ENCODE measurements at regions not wholly inside any gene's neighbourhood (a gene's known extent, or its start where the extent isn't known, plus 50 kb on each side); places are given as distances from the start of the nearest gene placed in this dataset.

DNA sequence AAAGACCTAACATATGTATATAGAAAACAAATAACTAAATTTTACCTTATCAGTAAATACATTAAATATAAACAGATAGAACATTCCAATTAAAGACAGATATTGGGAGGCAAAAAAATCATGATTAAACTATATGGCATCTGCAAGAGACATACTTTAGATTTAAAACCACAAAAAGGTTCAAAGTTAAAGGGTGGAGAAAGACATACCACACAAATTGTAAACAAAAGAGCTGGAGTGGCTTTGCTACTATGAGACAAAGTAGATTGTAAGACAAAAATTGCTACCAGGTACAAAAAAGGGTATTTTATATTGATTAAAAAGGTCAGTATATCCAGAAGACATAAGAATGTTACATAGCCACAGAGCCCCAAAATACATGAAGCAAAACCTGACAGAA, 200.2 kb downstream of the KCNRG start:
- intact Hi-C loops (cut with DNase I, micrococcal nuclease), result no loop called here
- Mint-ChIP-seq H3K27ac (no peak overlapping the region), H3K36me3 (ENCODE audit: low read depth) (peaks cover 6% of the 10 kb centered on the region), H3K4me1 (peaks cover 13% of the 10 kb centered on the region), H3K27me3 (peaks cover 17% of the 10 kb centered on the region), H3K9me3 (ENCODE audit: low read depth) (peaks cover 22% of the 10 kb centered on the region), H3K4me3 (no peak overlapping the region)
- ChIA-PET POLR2A (no interaction called here), CTCF (no interaction called here)
- ATAC-seq (no peak), DNase-seq (no peak)

DNA sequence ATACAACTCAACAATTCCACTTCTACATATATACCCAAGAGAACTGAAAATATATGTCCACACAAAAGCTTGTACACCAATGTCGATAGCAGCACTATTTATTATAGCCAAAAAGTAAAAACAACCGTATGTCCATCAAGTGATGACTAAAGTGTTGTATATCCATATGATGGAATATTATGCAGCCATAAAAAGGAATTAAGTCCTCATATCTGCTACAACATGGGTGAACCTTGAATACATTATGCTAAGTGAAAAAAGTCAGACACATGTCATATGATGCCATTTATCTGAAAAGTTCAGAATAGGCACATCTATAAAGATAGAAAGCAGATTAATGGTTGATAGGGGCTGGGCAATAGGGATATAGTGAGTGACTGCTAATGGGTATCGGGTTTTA, 204.5 kb downstream of the KCNRG start:
- no peak overlapping the region for H3K4me3 Mint-ChIP-seq
- no peak overlapping the region for H3K27ac Mint-ChIP-seq
- H3K36me3 Mint-ChIP-seq (ENCODE audit: low read depth), result no peaks in the 10 kb centered on the region
- ChIA-PET POLR2A (no interaction called here), CTCF (interaction anchor here (0.6 kb wide), 1 partner anchor 104 kb away, joined by 4 read pairs; no protein-coding TSS in a partner anchor)
- no peak for ATAC-seq
- H3K27me3 Mint-ChIP-seq, result peaks cover 29% of the 10 kb centered on the region
- DNase-seq, result no peak
- H3K9me3 Mint-ChIP-seq (ENCODE audit: low read depth), result peaks cover 7% of the 10 kb centered on the region
- peaks cover 21% of the 10 kb centered on the region for H3K4me1 Mint-ChIP-seq
- intact Hi-C loops (cut with DNase I, micrococcal nuclease), result loop anchor here in 1 of 2 experiments (5.0 to 10.0 kb wide), 3 partner anchors 38 to 695 kb away; no protein-coding TSS in a partner anchor

DNA sequence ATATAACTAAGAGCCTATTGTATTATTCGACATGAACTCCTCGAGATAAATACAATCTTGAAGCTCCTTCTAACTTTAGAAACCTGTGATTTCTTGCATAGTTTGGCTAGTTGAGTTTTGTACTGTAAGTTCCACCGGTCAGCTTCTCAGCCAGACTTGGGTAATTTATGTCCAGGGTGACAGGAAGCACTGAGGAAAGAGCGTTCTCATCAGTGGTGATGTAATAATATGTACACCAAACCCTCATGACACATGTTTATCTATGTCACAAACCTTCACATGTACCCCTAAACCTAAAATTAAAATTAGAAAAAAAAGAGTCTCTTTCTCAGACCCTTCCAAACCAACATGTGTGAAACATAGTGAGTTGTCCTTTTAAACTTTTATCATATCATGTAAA, 205.7 kb downstream of the KCNRG start:
- Mint-ChIP-seq H3K36me3 (ENCODE audit: low read depth) (no peaks in the 10 kb centered on the region), H3K27me3 (peaks cover 32% of the 10 kb centered on the region), H3K4me3 (no peak overlapping the region), H3K4me1 (peaks cover 28% of the 10 kb centered on the region), H3K9me3 (ENCODE audit: low read depth) (peaks cover 7% of the 10 kb centered on the region), H3K27ac (no peak overlapping the region)
- DNase-seq (no peak), ATAC-seq (no peak)
- POLR2A ChIA-PET, result no interaction called here
- CTCF ChIA-PET, result interaction anchor here (1.2 kb wide), 1 partner anchor 10 kb away, joined by 4 read pairs; no protein-coding TSS in a partner anchor
- intact Hi-C loops (cut with DNase I, micrococcal nuclease), result loop anchor here in 1 of 2 experiments (5.0 to 10.0 kb wide), 3 partner anchors 36 to 694 kb away; no protein-coding TSS in a partner anchor

DNA sequence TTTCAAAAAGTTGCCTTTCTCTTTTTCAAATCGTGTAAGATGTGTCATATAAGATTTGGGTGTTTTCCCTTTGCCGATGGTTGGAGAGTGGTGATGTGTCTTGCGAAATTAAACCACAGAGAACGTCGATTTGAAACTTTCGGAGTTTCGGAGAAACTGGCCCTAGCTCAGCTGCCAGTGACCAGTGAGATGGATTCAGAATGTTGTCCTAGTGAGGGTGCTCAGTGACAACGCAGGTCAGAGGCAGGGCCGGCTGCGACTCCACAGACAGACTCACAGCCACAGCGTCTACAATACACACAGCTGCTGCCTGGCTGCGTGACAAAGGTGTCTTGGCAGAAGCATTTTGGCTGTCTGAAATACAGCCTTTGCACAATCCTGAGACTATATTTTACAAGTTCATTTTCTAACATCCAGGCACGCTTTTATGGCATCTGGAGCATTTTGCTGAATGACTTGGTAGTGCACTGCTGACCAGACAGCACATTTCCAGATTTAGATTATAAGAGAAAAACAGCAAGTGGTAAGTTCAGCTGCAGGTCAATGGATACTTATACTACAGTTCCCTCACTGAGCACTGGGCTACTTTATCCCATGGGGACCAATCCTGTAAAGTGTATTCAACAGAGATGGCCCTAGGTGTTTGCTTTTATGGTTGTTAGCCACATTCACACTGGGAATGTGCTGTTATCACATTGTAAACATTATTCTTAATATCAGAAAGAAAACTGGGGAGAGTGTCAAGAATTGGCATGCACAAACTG, 207.5 kb downstream of the KCNRG start:
- no peak for ATAC-seq
- peaks cover 46% of the 10 kb centered on the region for H3K4me1 Mint-ChIP-seq
- H3K4me3 Mint-ChIP-seq, result no peak overlapping the region

DNA sequence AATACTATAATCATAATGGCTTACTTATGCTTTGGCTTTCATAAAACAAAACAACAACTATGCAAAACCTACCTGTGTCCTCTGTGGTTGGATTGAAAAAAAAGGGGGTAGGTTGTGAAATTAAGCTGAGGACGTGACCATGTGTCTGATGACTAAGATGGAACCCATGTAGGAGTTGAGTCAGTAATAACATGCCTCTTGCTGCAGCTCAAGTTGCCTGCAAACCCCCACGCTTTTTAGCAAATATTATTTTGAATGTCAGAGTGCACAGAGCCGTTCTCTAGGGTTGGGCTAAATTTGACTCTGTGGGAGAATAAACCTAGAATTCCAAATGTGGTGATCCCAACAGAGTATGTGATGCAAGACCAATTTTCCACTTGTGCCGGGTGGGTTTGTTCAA, 209.3 kb downstream of the KCNRG start:
- H3K4me1 Mint-ChIP-seq, result peaks cover 55% of the 10 kb centered on the region
- intact Hi-C loops (cut with DNase I, micrococcal nuclease), result loop anchor here (1.0 to 10.0 kb wide), 6 partner anchors 21 to 690 kb away; no protein-coding TSS in a partner anchor
- H3K4me3 Mint-ChIP-seq, result no peak overlapping the region
- ChIA-PET POLR2A (interaction anchor here (0.8 to 1.3 kb wide), 4 partner anchors 12 to 227 kb away, joined by 3 to 6 read pairs (median 6); partner anchors contain the start of gene TRIM13), CTCF (interaction anchor here (0.7 to 2.6 kb wide), 6 partner anchors 10 to 687 kb away, joined by 3 to 6 read pairs (median 4); partner anchors contain the start of gene TRIM13)
- ATAC-seq (peak; percentile 68), DNase-seq (peak; percentile 50)
- H3K9me3 Mint-ChIP-seq (ENCODE audit: low read depth), result no peaks in the 10 kb centered on the region
- H3K36me3 Mint-ChIP-seq (ENCODE audit: low read depth), result no peaks in the 10 kb centered on the region
- H3K27ac Mint-ChIP-seq, result no peak overlapping the region
- H3K27me3 Mint-ChIP-seq, result peaks cover 36% of the 10 kb centered on the region

More for the DNA sequence above, 207.5 kb downstream of the KCNRG start:
- ChIA-PET CTCF (interaction anchor here (0.7 to 2.6 kb wide), 2 partner anchors 16 to 96 kb away, joined by 5 read pairs; no protein-coding TSS in a partner anchor), POLR2A (interaction anchor here (0.6 kb wide), 1 partner anchor 1591 kb away, joined by 5 read pairs; no protein-coding TSS in a partner anchor)
- intact Hi-C loops (cut with DNase I, micrococcal nuclease), result loop anchor here in 1 of 2 experiments (5.0 to 10.0 kb wide), 3 partner anchors 35 to 692 kb away; no protein-coding TSS in a partner anchor
- DNase-seq, result peak; percentile 28
- Mint-ChIP-seq H3K36me3 (ENCODE audit: low read depth) (no peaks in the 10 kb centered on the region), H3K27ac (no peak overlapping the region), H3K27me3 (peaks cover 33% of the 10 kb centered on the region), H3K9me3 (ENCODE audit: low read depth) (no peaks in the 10 kb centered on the region)

DNA sequence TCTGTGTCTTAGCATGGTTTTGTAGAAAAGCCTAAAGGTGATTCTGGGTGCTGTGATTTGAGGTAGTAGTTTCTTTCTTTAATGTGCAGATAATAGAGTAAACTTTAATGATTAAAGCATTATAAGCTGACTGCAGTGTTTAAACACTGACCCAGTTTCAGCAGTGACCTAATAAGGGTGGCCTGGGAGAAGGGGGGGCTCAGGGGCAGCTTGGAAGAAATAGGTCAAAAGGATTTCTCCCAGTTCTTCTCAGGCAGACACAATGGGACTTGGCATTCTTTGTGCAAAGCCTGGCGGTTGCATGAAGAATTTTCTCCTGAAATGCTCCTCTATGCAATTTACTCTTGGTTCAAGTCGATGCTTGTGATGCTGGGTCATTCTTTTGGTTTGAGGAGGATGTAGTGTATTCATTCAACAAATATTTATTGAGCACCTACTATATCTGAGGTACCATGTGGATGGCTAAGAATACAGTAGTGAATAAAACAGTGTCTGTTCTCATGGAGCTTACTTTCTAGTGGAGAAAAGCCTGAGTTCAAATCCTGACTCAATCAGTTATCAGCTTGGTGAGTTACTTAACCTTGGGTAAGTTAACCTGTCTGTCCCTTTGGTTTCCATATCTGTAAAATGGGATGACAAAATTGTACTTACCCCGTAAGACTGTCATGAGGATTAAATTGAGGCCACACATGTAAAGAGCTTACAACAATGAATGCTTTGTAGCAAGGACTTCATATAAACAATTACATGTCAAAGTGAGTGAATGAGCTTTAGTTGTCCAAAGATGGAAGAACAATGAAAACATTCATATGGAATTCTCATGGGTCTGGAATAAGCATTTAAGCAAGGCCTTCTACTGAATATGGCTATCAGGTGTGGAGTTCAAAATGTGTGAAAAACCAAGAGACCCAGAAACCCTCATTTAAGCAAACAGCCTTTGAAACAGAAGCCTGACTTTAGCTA, 210.2 kb downstream of the KCNRG start:
- H3K4me3 Mint-ChIP-seq, result no peak overlapping the region
- no peak overlapping the region for H3K27ac Mint-ChIP-seq
- no peaks in the 10 kb centered on the region for H3K36me3 Mint-ChIP-seq (ENCODE audit: low read depth)
- H3K9me3 Mint-ChIP-seq (ENCODE audit: low read depth), result no peaks in the 10 kb centered on the region
- ATAC-seq (no peak), DNase-seq (no peak)
- CTCF ChIA-PET, result interaction anchor here (0.6 to 2.6 kb wide), 9 partner anchors 11 to 687 kb away, joined by 3 to 6 read pairs (median 3); partner anchors contain the start of gene TRIM13
- H3K4me1 Mint-ChIP-seq, result peaks cover 63% of the 10 kb centered on the region
- intact Hi-C loops (cut with DNase I, micrococcal nuclease), result loop anchor here (1.0 to 10.0 kb wide), 4 partner anchors 12 to 689 kb away; no protein-coding TSS in a partner anchor
- POLR2A ChIA-PET, result interaction anchor here (0.7 to 1.3 kb wide), 2 partner anchors 11 to 99 kb away, joined by 3 to 6 read pairs; no protein-coding TSS in a partner anchor
- H3K27me3 Mint-ChIP-seq, result peaks cover 30% of the 10 kb centered on the region

DNA sequence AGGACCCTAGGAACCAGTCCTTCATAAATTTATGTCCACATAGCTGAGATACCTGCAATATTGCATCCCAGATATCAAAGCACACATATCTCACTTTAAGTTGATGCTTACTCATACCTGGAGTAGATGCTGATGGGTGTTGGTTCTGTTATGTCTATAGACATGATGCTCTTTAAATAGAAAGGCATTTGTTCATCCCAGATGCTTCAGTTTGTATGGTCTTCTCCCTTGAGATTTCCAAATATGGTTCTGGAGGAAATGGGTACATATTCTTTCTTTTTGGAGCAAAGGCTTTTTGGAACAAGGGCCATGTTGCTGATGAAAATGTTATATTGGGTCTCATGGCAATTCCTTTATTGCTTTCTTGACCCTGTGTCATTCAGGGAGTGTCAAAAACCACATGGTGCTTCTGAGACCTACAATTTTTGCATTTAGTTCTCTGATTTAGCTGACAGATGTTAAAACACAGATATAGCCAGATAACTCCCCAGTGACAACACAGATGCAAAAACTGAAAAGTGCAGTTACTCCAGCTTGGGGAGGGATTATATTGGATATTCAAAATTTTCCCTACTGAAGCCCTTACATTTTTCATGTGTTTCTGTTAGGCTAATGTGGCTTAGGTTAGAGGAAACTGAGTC, 211.4 kb downstream of the KCNRG start:
- no peak for DNase-seq
- Mint-ChIP-seq H3K36me3 (ENCODE audit: low read depth) (no peaks in the 10 kb centered on the region), H3K4me3 (no peak overlapping the region), H3K4me1 (peaks cover 69% of the 10 kb centered on the region), H3K27ac (no peak overlapping the region), H3K27me3 (peaks cover 32% of the 10 kb centered on the region), H3K9me3 (ENCODE audit: low read depth) (no peaks in the 10 kb centered on the region)
- peak; percentile 59 for ATAC-seq
- intact Hi-C loops (cut with DNase I, micrococcal nuclease), result loop anchor here (1.0 to 10.0 kb wide), 4 partner anchors 11 to 688 kb away; no protein-coding TSS in a partner anchor
- ChIA-PET POLR2A (interaction anchor here (0.7 to 1.4 kb wide), 3 partner anchors 18 to 100 kb away, joined by 3 to 7 read pairs (median 3); no protein-coding TSS in a partner anchor), CTCF (interaction anchor here (0.6 to 1.5 kb wide), 4 partner anchors 9 to 138 kb away, joined by 3 read pairs; no protein-coding TSS in a partner anchor)

DNA sequence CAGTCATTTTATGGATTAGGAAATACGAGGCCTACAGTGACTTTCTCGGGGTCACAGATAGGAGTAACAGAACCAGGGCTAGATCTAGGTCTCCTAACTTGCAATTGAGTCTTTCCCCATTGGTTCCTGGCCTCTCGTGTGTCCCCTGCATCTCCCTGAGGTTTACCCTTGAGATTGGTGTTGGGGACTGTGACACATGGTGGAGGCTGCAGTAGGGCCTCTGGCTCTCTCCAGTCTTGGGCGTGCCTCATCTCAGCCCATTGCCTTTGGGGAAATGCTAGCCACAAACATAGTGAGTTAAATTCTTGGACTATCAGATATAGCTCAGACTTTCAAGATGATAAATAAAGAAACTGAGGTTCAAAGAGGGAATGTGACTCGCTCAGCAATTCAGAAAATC, 212.1 kb downstream of the KCNRG start:
- no peaks in the 10 kb centered on the region for H3K9me3 Mint-ChIP-seq (ENCODE audit: low read depth)
- peaks cover 29% of the 10 kb centered on the region for H3K27me3 Mint-ChIP-seq
- CTCF ChIA-PET, result interaction anchor here (0.6 to 1.5 kb wide), 2 partner anchors 9 to 17 kb away, joined by 3 read pairs; no protein-coding TSS in a partner anchor
- H3K36me3 Mint-ChIP-seq (ENCODE audit: low read depth), result no peaks in the 10 kb centered on the region
- POLR2A ChIA-PET, result interaction anchor here (1.3 to 1.4 kb wide), 2 partner anchors 18 to 101 kb away, joined by 3 to 7 read pairs; no protein-coding TSS in a partner anchor
- no peak overlapping the region for H3K4me3 Mint-ChIP-seq
- H3K4me1 Mint-ChIP-seq, result peaks cover 67% of the 10 kb centered on the region
- intact Hi-C loops (cut with DNase I, micrococcal nuclease), result loop anchor here in 1 of 2 experiments (2.0 to 10.0 kb wide), 2 partner anchors 61 to 687 kb away; no protein-coding TSS in a partner anchor
- H3K27ac Mint-ChIP-seq, result no peak overlapping the region
- peak; percentile 41 for DNase-seq
- ATAC-seq, result peak; percentile 42

DNA sequence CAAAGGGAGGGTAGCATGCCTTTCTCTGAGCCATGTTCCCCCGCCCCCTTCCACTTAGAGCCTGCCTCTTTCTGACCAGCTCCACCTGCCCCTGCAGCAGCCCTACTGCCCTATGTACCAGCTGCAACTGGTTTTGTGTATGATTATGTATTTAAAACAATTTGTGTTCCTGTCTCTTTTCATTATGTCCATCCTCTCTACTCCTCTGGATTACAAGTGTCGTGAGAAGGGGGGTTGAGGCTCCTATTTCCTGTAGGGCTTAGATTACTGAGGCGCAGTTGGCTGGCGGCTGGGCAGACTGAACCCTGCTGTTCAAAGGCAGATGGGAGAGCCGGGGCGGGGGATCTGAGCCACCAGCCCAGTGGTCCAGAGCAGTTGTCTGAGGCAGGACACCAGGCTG, 213.3 kb downstream of the KCNRG start:
- ATAC-seq (no peak), DNase-seq (no peak)
- CTCF ChIA-PET, result no interaction called here
- peaks cover 6% of the 10 kb centered on the region for H3K9me3 Mint-ChIP-seq (ENCODE audit: low read depth)
- peaks cover 3% of the 10 kb centered on the region for H3K36me3 Mint-ChIP-seq (ENCODE audit: low read depth)
- POLR2A ChIA-PET, result no interaction called here
- intact Hi-C loops (cut with DNase I, micrococcal nuclease), result loop anchor here in 1 of 2 experiments (10.0 kb wide), 1 partner anchor 686 kb away; no protein-coding TSS in a partner anchor
- H3K27me3 Mint-ChIP-seq, result peaks cover 29% of the 10 kb centered on the region
- no peak overlapping the region for H3K4me3 Mint-ChIP-seq
- H3K4me1 Mint-ChIP-seq, result peaks cover 64% of the 10 kb centered on the region
- no peak overlapping the region for H3K27ac Mint-ChIP-seq

Measured in activated CD4-positive, alpha-beta T cell treated with anti-CD3 and anti-CD28 coated beads for 36 hours (primary cell).